ENCODE measurements at regions not wholly inside any gene's neighbourhood (a gene's known extent, or its start where the extent isn't known, plus 50 kb on each side); places are given as distances from the start of the nearest gene placed in this dataset.

DNA sequence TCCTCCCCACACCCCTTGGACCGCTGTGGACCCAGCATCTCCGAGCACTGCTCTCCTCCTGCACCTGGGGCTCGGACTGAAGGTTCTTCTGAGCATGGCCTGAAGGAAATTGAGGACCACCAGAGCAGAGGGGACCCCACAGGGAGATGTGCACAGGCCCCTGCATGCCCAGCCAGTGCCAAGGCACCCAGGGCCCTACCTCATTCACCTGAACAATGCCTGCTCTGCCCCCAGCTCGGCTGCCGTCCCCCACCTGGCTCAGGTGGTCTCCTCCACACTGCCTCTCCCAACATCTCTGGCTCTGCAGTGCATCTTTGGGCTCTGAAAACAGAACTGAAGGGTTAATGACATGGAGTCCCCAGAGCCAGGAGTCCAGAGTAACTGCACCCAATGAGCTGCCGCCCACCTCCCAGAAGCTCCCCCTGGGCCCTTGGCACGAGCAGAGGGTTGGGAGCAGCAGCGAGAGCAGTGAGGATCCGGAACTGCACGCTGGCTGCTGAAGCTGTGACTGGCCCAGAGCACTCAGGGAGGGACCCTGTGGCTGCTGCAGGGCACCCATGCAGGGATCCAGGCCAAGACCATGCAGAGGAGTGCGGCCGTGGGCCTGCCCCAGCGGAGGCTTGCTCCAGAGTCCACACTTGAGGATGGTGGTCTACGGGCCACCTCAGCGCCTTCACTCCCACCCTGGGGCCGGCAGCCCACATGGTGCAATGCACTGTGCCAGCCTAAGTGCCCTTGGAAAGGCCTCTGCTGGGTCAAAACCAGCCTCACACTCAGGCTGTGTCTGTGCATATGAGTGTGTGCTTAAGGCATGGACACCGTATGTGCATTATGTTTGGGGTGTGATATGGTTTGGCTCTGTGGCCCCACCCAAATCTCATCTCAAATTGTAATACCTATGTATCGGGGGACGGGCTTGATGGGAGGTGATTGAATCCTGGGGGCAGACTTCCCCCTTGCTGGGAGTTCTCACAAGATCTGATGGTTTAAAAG lies 686.1 kb downstream of the TBC1D22A start:
- no peak for DNase-seq (ENCODE audit: low read depth, low spot score)

DNA sequence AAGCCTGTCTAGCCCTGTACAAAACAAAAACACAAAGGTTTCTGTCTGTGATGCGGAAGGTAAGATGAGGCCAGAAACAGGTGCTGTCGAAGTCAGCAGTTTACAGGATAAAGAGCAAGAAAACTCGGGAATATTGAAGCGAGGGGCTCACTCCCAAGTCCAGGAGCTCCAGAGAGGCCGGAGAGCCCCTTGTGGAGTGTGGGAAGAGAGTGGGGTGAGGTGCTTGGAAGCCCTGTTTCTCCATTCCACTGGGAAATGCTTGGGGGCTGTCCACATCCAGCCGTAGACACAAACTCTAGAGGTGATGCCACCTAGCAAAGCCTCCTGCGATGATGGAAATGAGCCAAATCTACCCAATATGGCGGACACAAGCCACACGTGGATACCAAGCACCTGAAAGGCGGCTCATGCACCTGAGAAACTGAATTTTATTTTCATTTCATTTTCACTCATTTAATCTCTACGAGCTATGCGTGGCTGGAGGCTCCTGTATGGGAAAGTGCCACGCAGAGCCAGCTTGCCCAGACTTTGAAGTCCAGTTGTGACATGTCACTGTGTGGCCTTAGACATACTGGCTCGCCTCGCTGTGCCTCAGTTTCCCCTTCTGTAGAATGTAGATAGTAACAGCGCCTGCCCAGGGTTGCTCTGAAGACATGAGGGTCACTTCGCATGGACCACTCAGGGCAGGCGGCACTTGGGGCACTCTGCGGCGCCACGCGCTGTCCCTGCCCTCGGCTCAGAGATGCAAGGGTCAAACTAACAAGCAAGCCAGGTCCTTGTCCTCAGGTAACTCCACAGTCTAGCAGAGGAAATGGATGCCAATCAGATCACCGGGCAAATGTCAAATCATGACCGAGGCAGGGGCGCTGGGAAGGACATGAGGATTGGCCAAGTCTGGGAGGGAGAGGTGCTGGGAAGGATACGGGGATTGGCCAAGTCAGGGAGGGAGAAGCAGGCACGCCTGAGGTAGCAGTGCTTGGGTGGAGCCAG lies 684.7 kb downstream of the TBC1D22A start:
- DNase-seq (ENCODE audit: low read depth, low spot score): no peak

GRCh38 chr22:47446331-47446730 lies 683.9 kb downstream of the TBC1D22A start:
- DNase-seq (ENCODE audit: low read depth, low spot score): no peak

GRCh38 chr22:47445716-47446290 lies 683.4 kb downstream of the TBC1D22A start:
- no peak for DNase-seq (ENCODE audit: low read depth, low spot score)

- DNase-seq (ENCODE audit: low read depth, low spot score): no peak
Observed at GRCh38 chr22:47445212-47445611, 682.8 kb downstream of the TBC1D22A start.

GRCh38 chr22:47444746-47445065 lies 682.3 kb downstream of the TBC1D22A start:
- DNase-seq (ENCODE audit: low read depth, low spot score): no peak

DNA sequence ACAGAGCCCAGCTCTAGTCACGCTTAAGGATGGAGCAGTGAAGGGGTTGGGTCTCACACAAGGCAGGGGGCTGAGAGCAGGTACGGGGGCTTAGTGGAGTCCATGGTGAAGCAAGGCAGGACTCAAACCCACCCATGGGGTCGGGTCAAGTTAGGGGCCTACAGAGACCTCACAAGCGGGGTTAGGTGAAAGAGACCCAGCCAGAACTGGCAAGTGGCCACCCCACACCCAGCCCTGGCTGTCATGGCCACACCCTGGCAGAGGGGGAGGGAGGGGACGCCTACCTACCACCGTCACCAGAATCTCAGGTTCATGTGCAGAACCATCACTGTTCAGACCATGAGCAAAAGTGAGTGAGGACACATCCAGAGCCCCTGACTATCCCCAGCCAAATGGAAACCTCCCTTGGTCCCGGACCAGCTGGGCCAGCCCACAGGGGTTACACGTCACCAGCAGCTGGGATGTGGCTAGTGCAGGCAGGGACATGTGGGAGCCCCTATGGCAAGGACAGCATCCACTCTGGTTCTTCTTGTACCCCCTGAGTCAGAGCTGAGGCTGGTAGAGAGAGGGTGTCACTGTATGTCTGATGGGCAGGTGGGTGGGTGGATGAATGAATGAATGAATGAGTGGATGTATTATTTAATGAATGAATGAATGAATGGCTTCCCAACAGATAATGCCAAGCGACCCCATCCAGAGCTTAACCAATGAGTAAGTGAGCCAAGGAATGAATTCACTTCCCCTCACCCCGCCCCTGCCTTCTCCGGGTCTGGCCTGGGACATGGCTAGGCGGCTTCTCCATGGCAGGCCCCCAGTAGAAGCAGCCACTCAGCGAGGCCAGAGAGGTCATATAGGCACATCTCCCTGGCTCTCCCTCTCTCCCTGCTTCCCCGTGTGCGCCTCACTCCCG lies 681.6 kb downstream of the TBC1D22A start:
- no peak for DNase-seq (ENCODE audit: low read depth, low spot score)

- DNase-seq (ENCODE audit: low read depth, low spot score): no peak
Observed at GRCh38 chr22:47442821-47443220, 680.4 kb downstream of the TBC1D22A start.

DNA sequence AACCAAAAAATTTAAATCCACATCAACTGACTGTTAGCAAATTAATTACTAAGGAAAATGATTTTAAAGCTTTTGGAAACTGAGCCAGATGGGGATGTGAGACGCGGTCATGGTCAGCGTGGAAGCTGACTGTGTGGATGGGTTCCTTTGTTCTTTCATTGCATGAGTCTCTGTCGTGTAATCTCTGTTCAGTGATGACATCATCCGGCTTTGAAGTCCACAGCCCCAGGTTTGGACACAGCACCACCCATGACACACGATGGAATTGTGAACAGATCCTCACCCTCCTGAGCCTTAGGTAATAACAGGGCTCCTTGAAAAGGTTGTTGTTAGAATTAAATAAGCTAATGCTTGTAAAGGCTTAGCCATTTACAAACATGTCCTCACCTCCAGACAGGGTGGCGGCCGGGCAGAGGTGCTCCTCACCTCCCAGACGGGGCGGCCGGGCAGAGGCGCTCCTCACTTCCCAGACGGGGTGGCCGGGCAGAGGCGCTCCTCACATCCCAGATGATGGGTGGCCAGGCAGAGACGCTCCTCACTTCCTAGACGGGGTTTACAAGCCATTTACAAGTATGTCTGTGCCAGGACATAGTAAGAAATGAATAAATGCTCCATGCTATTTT lies 677.3 kb downstream of the TBC1D22A start:
- no peak for DNase-seq (ENCODE audit: low read depth, low spot score)

DNA sequence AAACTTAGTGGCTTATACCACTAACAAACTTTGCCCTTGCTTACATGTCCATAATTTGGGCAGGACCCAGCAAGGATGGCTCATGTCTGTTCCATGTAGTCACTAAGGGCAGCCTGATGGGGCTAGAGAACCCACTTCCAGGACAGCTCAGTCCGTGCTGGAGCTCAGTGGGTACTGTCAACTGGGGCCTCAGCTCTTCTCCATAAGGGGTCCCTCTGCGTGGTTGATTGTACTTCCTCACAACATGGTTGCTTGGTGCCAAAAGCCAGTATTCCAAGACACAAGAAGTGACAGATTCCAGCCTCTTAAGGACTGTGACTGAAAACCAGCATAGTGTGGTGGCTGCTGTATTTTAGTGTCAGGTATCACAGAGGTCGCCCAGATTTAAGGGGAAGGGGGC lies 675.2 kb downstream of the TBC1D22A start:
- no peak for DNase-seq (ENCODE audit: low read depth, low spot score)

- DNase-seq (ENCODE audit: low read depth, low spot score): no peak
Observed at GRCh38 chr22:47437110-47437509, 674.7 kb downstream of the TBC1D22A start.

GRCh38 chr22:47435826-47436225 lies 673.4 kb downstream of the TBC1D22A start:
- DNase-seq (ENCODE audit: low read depth, low spot score): no peak

DNA sequence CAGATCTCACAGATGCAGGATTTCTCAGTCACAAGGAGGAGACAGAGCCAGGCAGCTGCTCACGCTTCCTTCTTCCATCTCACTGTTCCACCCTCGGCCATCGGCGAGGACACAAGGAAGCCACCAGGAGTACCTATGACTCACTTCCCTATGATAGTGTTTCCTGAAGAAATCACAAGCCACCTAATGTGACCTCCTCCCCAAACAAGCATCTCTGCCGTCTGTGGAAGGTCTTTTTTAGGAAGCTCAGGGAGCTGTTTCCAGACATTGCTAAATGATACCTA lies 672.7 kb downstream of the TBC1D22A start:
- DNase-seq (ENCODE audit: low read depth, low spot score): no peak

DNA sequence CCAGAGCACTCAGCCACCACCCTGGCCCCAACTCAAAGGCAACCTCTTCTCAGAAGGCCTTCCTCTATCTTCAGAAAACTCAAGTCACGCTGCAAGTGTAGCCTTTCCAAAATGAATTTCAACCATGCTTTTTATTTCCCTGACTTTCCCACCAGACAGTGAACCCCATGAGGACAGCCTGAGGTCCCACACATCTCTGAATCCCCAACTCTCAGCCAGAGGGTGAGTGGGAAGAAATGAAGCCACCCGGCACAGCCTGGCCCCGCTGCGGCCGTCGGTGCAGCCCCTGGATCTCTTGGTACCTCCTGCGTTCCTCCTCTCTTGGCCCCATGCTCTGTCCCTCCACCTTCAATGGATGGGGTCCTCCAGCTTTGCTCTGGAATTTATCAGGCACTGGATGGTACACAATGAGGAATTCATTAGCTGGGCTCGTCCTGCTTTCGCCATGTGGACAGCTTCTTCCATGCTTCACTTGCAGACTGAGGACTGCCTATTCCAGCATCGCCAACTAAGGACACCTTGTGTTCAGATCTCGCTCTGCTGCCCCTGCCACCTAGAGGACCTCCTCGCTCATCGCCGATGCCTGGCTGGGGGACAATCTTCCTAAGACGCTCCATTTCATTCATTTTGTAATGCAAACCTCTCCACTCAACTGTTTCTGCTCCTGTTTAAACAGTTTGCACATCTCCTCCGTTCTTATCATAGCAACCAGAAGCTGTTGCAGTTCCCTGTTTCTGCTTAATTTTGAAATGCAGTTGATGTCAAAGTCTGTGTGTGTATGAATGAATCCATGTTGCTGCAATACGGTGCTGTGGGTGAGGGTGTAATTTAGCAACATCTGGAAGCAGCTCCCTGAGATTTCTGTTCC lies 672.1 kb downstream of the TBC1D22A start:
- no peak for DNase-seq (ENCODE audit: low read depth, low spot score)

- no peak for DNase-seq (ENCODE audit: low read depth, low spot score)
Observed at GRCh38 chr22:47433627-47434026, 671.2 kb downstream of the TBC1D22A start.

DNA sequence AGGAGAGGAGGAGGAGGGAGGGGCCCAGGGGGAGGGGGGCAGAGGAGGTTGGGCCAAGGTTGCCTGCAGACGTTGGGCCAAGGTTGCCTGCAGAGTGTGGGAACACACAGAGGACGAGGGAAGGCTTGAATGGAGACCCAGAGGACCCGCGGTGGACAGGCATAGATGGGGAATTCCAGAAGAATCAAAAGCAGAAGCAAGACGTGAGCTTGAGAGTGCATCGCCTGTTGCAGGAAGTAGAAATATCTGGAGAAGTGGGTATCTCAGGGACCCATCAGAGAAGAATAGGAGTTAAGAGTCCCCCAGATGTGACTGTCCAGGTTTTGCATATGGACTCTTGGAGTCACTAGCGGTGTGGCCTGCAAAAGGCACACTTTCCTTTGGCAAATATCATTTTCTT lies 670.2 kb downstream of the TBC1D22A start:
- DNase-seq (ENCODE audit: low read depth, low spot score): no peak

GRCh38 chr22:47423861-47424820 lies 661.7 kb downstream of the TBC1D22A start:
- no peak for DNase-seq (ENCODE audit: low read depth, low spot score)

DNA sequence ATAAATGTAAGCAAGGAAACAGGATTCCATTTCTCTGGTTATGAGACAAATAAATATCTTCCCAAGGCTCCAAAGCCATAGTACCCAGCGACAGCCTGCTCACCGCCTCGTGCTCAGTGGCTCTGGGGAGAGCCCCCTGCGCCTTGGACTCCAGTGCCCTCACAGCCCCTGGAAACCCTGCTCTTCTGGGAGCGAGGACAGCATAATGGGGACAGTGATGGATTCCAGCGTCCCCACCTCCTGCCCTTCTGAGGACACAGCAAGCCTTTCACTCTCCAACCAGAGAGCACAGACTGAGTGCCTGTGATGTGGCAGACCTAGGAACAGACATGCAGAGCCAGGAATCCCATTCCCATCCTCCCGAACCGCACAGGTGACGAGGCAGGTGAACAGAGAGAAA lies 660.8 kb downstream of the TBC1D22A start:
- DNase-seq (ENCODE audit: low read depth, low spot score): no peak

DNA sequence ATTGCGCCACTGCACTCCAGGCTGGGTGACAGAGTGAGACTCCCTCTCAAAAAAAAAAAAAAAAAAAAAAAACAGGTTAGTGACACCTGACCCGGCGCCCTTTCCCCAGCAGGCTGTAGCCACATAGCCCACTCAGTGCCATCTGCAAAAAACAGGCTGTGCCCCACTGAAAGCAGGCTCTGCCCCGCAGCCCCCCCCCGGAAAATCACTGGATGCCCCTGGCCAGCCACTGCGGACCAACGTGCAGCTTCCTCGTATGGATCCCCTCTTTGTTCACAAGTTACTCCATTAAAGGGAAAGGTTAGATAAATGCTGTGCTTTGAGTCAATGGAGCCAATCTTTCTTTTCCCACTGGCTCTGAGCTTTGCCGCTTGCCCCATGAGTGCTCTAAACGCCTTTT lies 660.3 kb downstream of the TBC1D22A start:
- DNase-seq (ENCODE audit: low read depth, low spot score): no peak
